ENCODE measurements at regions not wholly inside any gene's neighbourhood (a gene's known extent, or its start where the extent isn't known, plus 50 kb on each side); places are given as distances from the start of the nearest gene placed in this dataset.
"Not testable (repeated sequence)": the region's sequence is repeated elsewhere in the genome, so short reads cannot be mapped to it uniquely, and the experiment has no call there.

DNA sequence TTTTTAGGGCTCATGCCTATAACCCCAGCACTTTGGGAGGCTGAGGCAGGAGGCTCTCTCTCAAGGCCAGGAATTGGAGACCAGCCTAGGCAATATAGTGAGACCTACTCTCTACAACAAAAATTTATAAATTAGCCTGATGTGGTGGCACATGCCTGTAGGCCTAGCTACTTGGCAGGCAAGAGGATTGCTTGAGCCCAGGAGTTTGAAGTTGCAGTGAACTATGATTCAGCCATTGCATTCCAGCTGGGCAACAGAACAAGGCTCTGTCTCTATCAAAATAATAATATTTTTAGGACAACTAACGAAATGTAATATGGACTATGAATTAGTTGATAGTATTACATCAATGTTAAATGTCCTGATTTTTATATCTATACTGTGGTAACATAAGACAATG, 68.8 kb upstream of the ARID1A start:
- no peaks in the 10 kb centered on the region for H3K4me1 Mint-ChIP-seq (ENCODE audit: low read depth in 2 of 2)
- no peaks in the 10 kb centered on the region for H3K36me3 Mint-ChIP-seq
- no peak overlapping the region for H3K27ac Mint-ChIP-seq
- DNase-seq (ENCODE audit: low spot score), result no peak
- no peaks in the 10 kb centered on the region for H3K27me3 Mint-ChIP-seq
- no peak for ATAC-seq
- no peak overlapping the region for H3K4me3 Mint-ChIP-seq
- H3K9me3 Mint-ChIP-seq, result no peaks in the 10 kb centered on the region

DNA sequence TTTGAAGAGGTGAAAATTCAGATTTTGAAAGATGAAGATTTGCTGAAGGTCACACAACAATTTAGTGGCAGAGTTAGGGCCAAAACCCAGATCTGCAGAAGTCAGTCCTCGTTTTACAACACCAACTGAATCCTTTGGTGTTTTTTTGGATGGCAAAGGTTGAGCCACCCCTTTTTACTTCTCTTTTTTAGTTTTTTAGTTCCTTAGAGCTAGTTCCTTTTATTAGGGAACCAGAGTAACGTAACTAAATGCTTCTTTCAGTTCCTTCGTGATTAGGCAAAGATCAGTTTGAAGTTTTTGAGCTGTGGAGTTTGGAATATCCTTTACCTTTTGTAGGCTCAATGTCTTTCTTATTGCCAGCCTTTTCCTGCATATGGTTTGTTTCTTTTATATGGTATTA, 67.9 kb upstream of the ARID1A start:
- ATAC-seq, result no peak
- no peaks in the 10 kb centered on the region for H3K27me3 Mint-ChIP-seq
- H3K4me1 Mint-ChIP-seq (ENCODE audit: low read depth in 2 of 2), result no peaks in the 10 kb centered on the region
- H3K36me3 Mint-ChIP-seq, result no peaks in the 10 kb centered on the region
- DNase-seq (ENCODE audit: low spot score), result no peak
- H3K4me3 Mint-ChIP-seq, result no peak overlapping the region
- peak overlapping the region in 1 of 2 donors; percentile 23 for H3K27ac Mint-ChIP-seq
- H3K9me3 Mint-ChIP-seq, result no peaks in the 10 kb centered on the region

DNA sequence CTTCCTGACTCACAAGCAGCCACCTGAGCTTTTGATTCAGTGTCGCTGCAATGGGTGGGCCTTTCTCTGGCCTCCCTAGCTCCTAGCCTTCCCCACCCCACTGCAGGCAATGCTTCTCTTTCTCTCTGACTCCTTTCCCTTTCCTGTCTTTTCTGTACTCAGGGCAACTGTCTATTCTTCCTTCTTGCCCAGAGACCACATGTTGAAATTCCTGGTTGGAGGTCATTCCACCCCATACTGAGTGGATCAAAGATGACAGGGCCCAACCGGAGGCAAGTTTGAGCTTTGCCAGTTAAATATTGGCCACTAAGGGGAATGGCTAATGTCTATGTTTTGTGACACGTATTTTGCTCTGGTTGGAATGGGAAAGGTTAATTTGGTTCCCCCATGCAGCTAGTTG, 65.2 kb upstream of the ARID1A start:
- Mint-ChIP-seq H3K4me1 (ENCODE audit: low read depth in 2 of 2) (no peaks in the 10 kb centered on the region), H3K36me3 (no peaks in the 10 kb centered on the region), H3K27ac (no peak overlapping the region), H3K27me3 (no peaks in the 10 kb centered on the region), H3K9me3 (no peaks in the 10 kb centered on the region), H3K4me3 (no peak overlapping the region)
- no peak for DNase-seq (ENCODE audit: low spot score)
- no peak for ATAC-seq

DNA sequence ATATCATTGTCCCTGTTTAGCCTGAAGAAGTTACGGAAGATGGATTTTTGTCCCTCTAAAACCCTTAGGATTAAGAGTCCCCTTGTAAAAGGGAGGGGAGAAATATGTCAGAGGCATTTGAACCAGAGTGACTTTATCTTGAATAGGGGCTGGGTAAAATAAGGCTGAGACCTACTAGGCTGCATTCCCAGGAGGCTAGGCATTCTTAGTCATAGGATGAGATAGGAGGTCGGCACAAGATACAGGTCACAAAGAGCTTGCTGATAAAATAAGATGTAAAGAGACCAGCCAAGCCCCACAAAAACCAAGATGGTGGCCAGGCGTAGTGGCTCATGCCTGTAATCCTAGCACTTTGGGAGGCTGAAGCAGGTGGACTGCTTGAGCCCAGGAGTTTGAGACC, 60.0 kb upstream of the ARID1A start:
- not testable (repeated sequence) for H3K4me1 Mint-ChIP-seq (ENCODE audit: low read depth in 2 of 2); H3K27ac Mint-ChIP-seq; ATAC-seq; H3K27me3 Mint-ChIP-seq; H3K36me3 Mint-ChIP-seq; H3K9me3 Mint-ChIP-seq; H3K4me3 Mint-ChIP-seq; DNase-seq (ENCODE audit: low spot score)

DNA sequence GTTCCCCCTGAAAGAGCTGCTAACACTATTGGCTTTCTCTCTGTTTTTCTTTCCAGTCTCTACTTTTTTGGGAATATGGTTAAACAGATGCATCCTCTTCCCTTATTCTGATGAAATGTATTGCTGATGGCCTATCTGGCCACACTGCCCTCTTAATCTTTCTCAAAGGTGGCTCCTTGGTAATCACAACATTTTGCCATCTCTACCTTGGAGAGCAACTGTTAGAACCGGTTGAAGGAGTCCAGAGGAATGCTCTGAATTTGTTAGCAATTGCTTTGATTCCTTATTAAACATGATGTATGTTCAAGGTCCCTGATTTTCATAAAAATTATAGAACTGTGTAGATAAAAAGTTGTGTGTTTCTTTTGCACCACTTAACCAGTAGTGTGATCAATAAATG, 50.1 kb upstream of the ARID1A start:
- no peak for ATAC-seq
- no peak overlapping the region for H3K27ac Mint-ChIP-seq

More for the DNA sequence above, 50.1 kb upstream of the ARID1A start:
- Mint-ChIP-seq H3K4me3 (no peak overlapping the region), H3K9me3 (no peaks in the 10 kb centered on the region), H3K36me3 (no peaks in the 10 kb centered on the region), H3K4me1 (ENCODE audit: low read depth in 2 of 2) (no peaks in the 10 kb centered on the region), H3K27me3 (no peaks in the 10 kb centered on the region)
- no peak for DNase-seq (ENCODE audit: low spot score)
